ENCODE measurements at regions not wholly inside any gene's neighbourhood (a gene's known extent, or its start where the extent isn't known, plus 50 kb on each side); places are given as distances from the start of the nearest gene placed in this dataset.

GRCh38 chr12:107484230-107484629 lies 201.4 kb upstream of the PWP1 start:
- no peak for DNase-seq

GRCh38 chr12:107484941-107485340 lies 200.7 kb upstream of the PWP1 start:
- DNase-seq, result no peak

GRCh38 chr12:107485731-107486130 lies 199.9 kb upstream of the PWP1 start:
- DNase-seq, result no peak

GRCh38 chr12:107486140-107486892 lies 199.3 kb upstream of the PWP1 start:
- no peak for DNase-seq

GRCh38 chr12:107487011-107487680 lies 198.5 kb upstream of the PWP1 start:
- no peak for DNase-seq

- DNase-seq, result no peak
Measured at GRCh38 chr12:107488666-107489065, 196.9 kb upstream of the PWP1 start.

GRCh38 chr12:107490010-107490409 lies 195.6 kb upstream of the PWP1 start:
- no peak for DNase-seq

- DNase-seq, result no peak
Measured at GRCh38 chr12:107491856-107492255, 193.7 kb upstream of the PWP1 start.

GRCh38 chr12:107492393-107493134 lies 193.0 kb upstream of the PWP1 start:
- no peak for DNase-seq

- DNase-seq, result no peak
Measured at GRCh38 chr12:107493135-107493494, 192.5 kb upstream of the PWP1 start.

- DNase-seq, result no peak
Measured at GRCh38 chr12:107493666-107494065, 191.9 kb upstream of the PWP1 start.

- DNase-seq, result no peak
Measured at GRCh38 chr12:107494331-107494730, 191.3 kb upstream of the PWP1 start.

GRCh38 chr12:107495604-107496003 lies 190.0 kb upstream of the PWP1 start:
- no peak for DNase-seq

GRCh38 chr12:107497231-107497630 lies 188.4 kb upstream of the PWP1 start:
- no peak for DNase-seq

- no peak for DNase-seq
Measured at GRCh38 chr12:107500307-107500706, 185.3 kb upstream of the PWP1 start.

GRCh38 chr12:107501681-107502080 lies 183.9 kb upstream of the PWP1 start:
- no peak for DNase-seq

- no peak for DNase-seq
Measured at GRCh38 chr12:107503129-107503855, 182.3 kb upstream of the PWP1 start.

GRCh38 chr12:107503887-107504885 lies 181.4 kb upstream of the PWP1 start:
- no peak for DNase-seq

GRCh38 chr12:107509421-107509820 lies 176.2 kb upstream of the PWP1 start:
- DNase-seq, result no peak

GRCh38 chr12:107510211-107510610 lies 175.4 kb upstream of the PWP1 start:
- DNase-seq, result no peak

- no peak for DNase-seq
Measured at GRCh38 chr12:107511292-107511691, 174.3 kb upstream of the PWP1 start.

GRCh38 chr12:107512391-107512790 lies 173.2 kb upstream of the PWP1 start:
- DNase-seq, result no peak
